Panc1 (cell line): ENCODE measurements at regions not wholly inside any gene's neighbourhood (a gene's known extent, or its start where the extent isn't known, plus 50 kb on each side); places are given as distances from the start of the nearest gene placed in this dataset.

Source experiments
- ATAC-seq: fragments of 200-7000 bp; cut with Tn5 transposase; 2 replicates; pipeline ENCODE4 v1.9.1; 2020; ENCODE audit warnings: mild to moderate bottlenecking, moderate library complexity
- BruUV-seq: library from RNA; stranded (reverse); fragments of 400-500 nt; replicated peaks from 2 replicates; lab custom pipeline; 2021; lab: Mats Ljungman, UMichigan
- CTCF ChIA-PET: fragments of 300-600 bp; sonication (Branson Sonifier 250); formaldehyde crosslinking; loops from one replicate; lab custom pipeline; 2022; ENCODE audit warnings: antibody characterized with exemption; lab: Charles Lee
- POLR2A ChIA-PET: fragments of 300-600 bp; sonication (Branson Sonifier 250); formaldehyde crosslinking; loops from one replicate; lab custom pipeline; 2022; ENCODE audit warnings: antibody characterized with exemption; lab: Charles Lee
- DNase-seq: peaks from one replicate; pipeline ENCODE4 v3.0.0-alpha.2; 2010; ENCODE audit warnings: low read depth, low spot score
- H3K27ac ChIP-seq: 2 replicates; pipeline ENCODE4 v1.5.1; 2011; ENCODE audit warnings: mild to moderate bottlenecking, low read length, inconsistent platforms
- H3K27me3 ChIP-seq: fragments of 200-500 bp; sonication (Bioruptor generic); 2 replicates; pipeline ENCODE4 v1.6.0; 2014; ENCODE audit warnings: low read length, inconsistent platforms; ENCODE audit not compliant: control insufficient read depth, insufficient read depth
- H3K36me3 ChIP-seq: fragments of 200-500 bp; sonication (Bioruptor generic); 2 replicates; pipeline ENCODE4 v1.5.1; 2014; ENCODE audit warnings: inconsistent platforms, mild to moderate bottlenecking, low read length, moderate library complexity; ENCODE audit not compliant: control insufficient read depth, insufficient read depth
- H3K4me1 ChIP-seq: 2 replicates; pipeline ENCODE4 v1.5.1; 2011; ENCODE audit warnings: inconsistent platforms, mild to moderate bottlenecking, low read length, moderate library complexity; ENCODE audit not compliant: control insufficient read depth, insufficient read depth
- H3K4me3 ChIP-seq, 2 experiments: 2 replicates each; pipeline ENCODE4 v1.5.1; 2011 to 2012; ENCODE audit warnings: low read depth in 2 of 2, low read length in 2 of 2, mild to moderate bottlenecking in 2 of 2, inconsistent platforms in 1 of 2, moderate library complexity in 1 of 2
- H3K9me3 ChIP-seq: fragments of 200-500 bp; sonication (Bioruptor generic); 2 replicates; pipeline ENCODE4 v1.5.1; 2014; ENCODE audit warnings: low read depth, mild to moderate bottlenecking, inconsistent platforms, low read length, moderate library complexity; ENCODE audit not compliant: control insufficient read depth, insufficient read depth
- CTCF ChIP-seq: fragments of 450-650 bp; IDR thresholded peaks from 2 replicates; pipeline ENCODE4 v1.5.1; 2017; ENCODE audit warnings: mild to moderate bottlenecking
- POLR2AphosphoS5 ChIP-seq: IDR thresholded peaks from 2 replicates; pipeline ENCODE4 v1.6.1; 2012; ENCODE audit warnings: mild to moderate bottlenecking, low read depth, low read length, moderate library complexity
- REST ChIP-seq, 2 experiments: IDR thresholded peaks; 2 replicates each; pipeline ENCODE4 v1.6.1; 2011 to 2012; ENCODE audit warnings: low read depth in 2 of 2, control low read depth in 1 of 2, low read length in 1 of 2, mild to moderate bottlenecking in 1 of 2, moderate library complexity in 1 of 2; ENCODE audit not compliant: insufficient read depth in 1 of 2
- SIN3A ChIP-seq: IDR thresholded peaks from 2 replicates; pipeline ENCODE4 v1.6.1; 2012; ENCODE audit warnings: low read depth, mild to moderate bottlenecking, low read length, moderate library complexity, borderline replicate concordance; ENCODE audit not compliant: insufficient read depth
- TCF7L2 ChIP-seq: IDR thresholded peaks from 2 replicates; pipeline ENCODE4 v1.6.1; 2011; ENCODE audit warnings: mild to moderate bottlenecking, low read depth, low read length, inconsistent platforms
- in situ Hi-C: cut with HindIII; loops from 2 replicates; pipeline ENCODE4 v1.10.0; 2016; ENCODE audit warnings: low sequenced_read_pairs, low pct_unique_long_range_greater_than_20kb
- intact Hi-C: fragments of 100-400 bp; cut with micrococcal nuclease; formaldehyde crosslinking; loops from one replicate; pipeline ENCODE4 v1.10.0; 2022; ENCODE audit not compliant: unreplicated experiment

- intact Hi-C loops, result no loop called here
- Histone ChIP-seq H3K27me3 (no peaks in the 10 kb centered on the region), H3K36me3 (no peaks in the 10 kb centered on the region), H3K9me3 (peaks cover 3% of the 10 kb centered on the region; the same call in 1 of the 2 replicates), H3K4me1 (no peaks in the 10 kb centered on the region), H3K27ac (no peak overlapping the region), H3K4me3 (no peak overlapping the region)
- ATAC-seq (no peak), DNase-seq (no peak)
- POLR2A ChIA-PET, result no interaction called here
- no peak for TF ChIP-seq TCF7L2
- no peak for TF ChIP-seq POLR2AphosphoS5
- TF ChIP-seq REST (IDR thresholded peaks at IDR 0.05; ENCODE audit: insufficient read depth in 1 of 2, low read depth in 2 of 2, low read length in 1 of 2), result no peak
- no peak for TF ChIP-seq SIN3A
- in situ Hi-C loops, result no loop called here
- no TSS peak for BruUV-seq
- CTCF ChIA-PET, result no interaction called here
Measured at GRCh38 chr1:83012950-83013349, 986.0 kb downstream of the TTLL7 start.

GRCh38 chr1:83011265-83011664 lies 987.7 kb downstream of the TTLL7 start:
- intact Hi-C loops (no loop called here), in situ Hi-C loops (no loop called here)
- Histone ChIP-seq H3K9me3 (peaks cover 3% of the 10 kb centered on the region; the same call in 1 of the 2 replicates), H3K27me3 (no peaks in the 10 kb centered on the region), H3K27ac (no peak overlapping the region), H3K4me3 (no peak overlapping the region), H3K4me1 (no peaks in the 10 kb centered on the region), H3K36me3 (no peaks in the 10 kb centered on the region)
- CTCF ChIA-PET, result no interaction called here
- TF ChIP-seq TCF7L2, result no peak
- no peak for TF ChIP-seq POLR2AphosphoS5
- TF ChIP-seq SIN3A, result no peak
- TF ChIP-seq REST (IDR thresholded peaks at IDR 0.05; ENCODE audit: insufficient read depth in 1 of 2, low read depth in 2 of 2, low read length in 1 of 2), result no peak
- TF ChIP-seq CTCF, result no peak
- ATAC-seq (no peak), DNase-seq (no peak)
- POLR2A ChIA-PET, result no interaction called here
- no TSS peak for BruUV-seq
